GM18867 (cell line): ENCODE measurements at regions not wholly inside any gene's neighbourhood (a gene's known extent, or its start where the extent isn't known, plus 50 kb on each side); places are given as distances from the start of the nearest gene placed in this dataset.

ENCODE experiments used
- ATAC-seq: cut with Tn5 transposase; IDR thresholded peaks from one replicate; pipeline ENCODE4 v1.9.1; 2021; ENCODE audit warnings: mild to moderate bottlenecking, moderate library complexity; ENCODE audit not compliant: unreplicated experiment

GRCh38 chr11:13104619-13105236, 95.6 kb downstream of the RASSF10 start:
- ATAC-seq = no peak

DNA sequence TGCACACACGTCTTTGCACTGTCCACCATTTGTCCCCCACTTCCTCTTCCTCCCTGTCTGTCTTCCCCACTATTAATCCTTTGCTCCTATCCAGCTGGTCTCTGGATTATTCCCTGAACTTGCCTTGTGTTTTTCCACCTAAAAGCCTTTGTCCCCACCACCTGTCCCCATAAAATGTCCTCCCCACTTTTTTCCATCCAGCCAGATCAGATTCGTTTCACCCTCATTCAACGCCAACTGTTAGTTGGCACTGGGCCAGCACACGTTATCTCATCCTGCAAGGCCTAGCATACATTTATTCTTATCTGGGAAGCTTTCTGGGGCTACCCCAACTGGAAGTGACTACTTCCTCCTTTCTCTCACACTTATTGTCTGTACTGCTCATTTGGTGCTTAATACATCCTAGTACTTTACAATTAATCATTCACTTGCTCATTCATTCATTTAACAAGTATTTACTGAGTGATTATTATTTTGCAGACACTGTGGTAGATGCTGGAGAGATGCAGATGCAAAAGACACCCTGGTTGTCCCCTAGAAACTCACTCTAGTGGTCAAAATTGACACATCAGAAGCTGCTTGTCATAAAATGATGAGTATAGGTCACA, 96.2 kb downstream of the RASSF10 start:
- peak; percentile 64 for ATAC-seq

DNA sequence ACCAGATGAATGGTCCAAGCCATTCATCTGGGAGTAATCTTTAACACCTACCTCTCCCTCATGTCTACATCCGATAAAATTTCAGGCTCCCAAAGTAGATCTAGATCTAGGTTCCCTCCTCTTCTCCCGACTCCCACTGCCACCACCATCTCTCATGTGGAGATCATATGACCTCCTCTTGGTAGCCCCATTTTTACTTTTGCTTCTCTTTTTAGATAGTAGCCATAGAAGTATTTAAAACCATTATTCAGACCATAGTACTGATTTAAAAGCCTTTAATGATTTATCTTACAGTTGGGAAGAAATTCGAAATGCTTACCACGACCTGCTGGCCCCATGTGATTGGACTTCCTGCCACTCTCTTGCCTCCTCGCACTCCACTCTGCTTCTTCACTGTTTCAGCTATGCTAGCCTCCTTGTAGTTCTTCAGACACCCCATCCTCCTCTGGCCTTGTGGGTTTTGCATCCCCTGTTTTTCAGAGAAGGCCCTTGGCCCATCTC, 98.5 kb downstream of the RASSF10 start:
- no peak for ATAC-seq

- no peak for ATAC-seq
Measured at GRCh38 chr11:13108416-13108815, 99.3 kb downstream of the RASSF10 start.

DNA sequence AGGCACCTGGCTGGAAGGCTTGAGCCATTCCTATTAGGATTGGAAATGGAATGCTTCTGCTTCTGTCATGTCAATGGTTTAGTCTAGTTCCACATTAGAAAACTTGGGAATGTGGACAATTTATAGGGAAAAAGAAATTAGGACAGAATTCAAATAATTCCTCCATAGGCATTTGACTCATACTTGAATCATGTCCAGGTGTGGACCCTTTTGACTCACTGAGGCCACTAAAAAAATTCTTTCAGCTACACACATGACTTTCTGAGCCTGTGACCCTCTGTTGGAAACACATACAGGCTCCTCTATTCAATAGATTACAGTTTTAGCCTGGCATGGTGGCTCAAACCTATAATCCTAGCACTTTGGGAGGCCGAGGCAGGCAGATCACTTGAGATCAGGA, 100.5 kb downstream of the RASSF10 start:
- no peak for ATAC-seq

GRCh38 chr11:13110145-13110544, 101.0 kb downstream of the RASSF10 start:
- no peak for ATAC-seq

DNA sequence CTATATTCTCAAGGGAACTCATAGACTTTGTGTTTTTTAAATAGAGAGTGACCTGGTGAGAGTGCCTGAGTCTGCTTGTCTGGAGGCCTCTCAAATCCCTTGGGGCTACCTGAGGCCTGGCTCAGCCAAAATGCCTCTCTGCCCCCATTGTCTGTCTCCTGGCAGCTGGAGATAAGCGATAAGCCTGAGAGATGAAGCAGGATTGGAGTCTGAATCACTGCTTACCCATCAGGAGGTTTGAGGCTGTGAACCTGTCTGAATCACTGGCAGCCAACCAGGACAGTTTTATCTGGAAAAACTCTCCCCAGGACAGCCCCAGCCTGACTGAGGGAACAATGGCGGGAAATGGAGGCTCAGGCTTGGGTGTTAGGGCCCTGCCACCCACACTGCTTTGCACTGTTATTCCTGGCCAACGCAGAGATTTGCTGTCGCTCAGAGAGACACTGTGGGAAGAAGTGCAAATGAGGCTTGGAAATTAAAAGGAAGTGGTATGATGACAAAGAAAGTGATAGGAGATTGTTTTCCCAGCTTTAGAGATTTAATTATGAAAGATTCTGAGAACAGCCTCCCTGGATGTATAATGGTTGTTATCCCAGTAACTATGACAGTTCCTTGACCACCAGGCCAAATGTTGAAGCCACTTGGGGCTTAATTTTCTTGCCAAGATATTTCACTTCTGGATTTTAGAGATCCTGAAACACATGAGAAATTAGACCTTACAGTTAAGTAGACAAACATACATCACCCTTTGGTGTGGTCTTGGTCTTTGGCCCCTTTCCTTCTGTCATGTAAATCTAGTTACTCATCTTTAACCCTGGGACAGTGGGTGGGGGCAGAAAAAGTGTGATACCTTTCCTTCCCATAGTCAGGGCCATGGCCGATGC, 102.1 kb downstream of the RASSF10 start:
- peak; percentile 25 for ATAC-seq

GRCh38 chr11:13111813-13112130, 102.7 kb downstream of the RASSF10 start:
- peak; percentile 47 for ATAC-seq

- ATAC-seq = peak; percentile 31
Measured at GRCh38 chr11:13114566-13115379, 105.7 kb downstream of the RASSF10 start.

- ATAC-seq = no peak
Measured at GRCh38 chr11:13115380-13115675, 106.2 kb downstream of the RASSF10 start.

DNA sequence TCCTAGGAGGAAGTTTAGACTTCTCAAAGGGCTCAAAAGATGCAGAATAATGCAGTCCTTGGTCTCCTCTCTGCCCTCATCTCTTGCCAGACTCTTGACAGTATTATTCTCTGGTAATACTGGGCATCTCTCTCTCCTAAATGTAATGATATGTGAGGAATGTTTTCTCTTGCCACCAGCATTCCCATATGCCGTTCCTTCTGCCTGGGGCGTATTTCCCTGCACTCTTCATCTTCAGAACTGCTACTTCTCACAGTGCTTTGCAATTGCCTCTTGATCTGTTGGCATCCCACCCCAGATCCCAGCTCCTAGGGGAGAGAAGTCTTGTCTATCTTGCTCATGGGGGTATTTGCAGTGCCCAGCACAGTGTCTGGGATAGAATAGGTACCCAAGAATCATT, 107.4 kb downstream of the RASSF10 start:
- ATAC-seq = no peak

DNA sequence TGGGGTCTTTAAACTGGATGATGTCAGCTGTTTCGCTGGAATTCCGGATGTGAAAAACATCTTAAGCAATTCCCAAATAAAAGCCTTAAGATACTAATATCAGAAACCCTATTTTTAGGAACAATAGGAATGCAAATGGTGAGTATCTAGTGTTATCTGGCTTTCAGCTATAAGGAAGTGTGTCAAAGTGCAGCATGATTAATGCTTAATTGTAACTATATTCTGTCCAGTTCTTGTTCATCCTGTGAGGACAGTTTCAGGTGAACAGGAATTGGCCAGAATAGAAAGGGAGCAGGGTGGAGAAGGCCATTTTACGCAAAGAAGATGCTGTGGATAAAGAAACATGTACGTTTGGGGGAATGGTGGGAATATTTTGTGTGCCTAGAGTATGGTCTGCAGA, 108.2 kb downstream of the RASSF10 start:
- ATAC-seq = no peak

GRCh38 chr11:13118194-13118593, 109.1 kb downstream of the RASSF10 start:
- ATAC-seq = no peak

DNA sequence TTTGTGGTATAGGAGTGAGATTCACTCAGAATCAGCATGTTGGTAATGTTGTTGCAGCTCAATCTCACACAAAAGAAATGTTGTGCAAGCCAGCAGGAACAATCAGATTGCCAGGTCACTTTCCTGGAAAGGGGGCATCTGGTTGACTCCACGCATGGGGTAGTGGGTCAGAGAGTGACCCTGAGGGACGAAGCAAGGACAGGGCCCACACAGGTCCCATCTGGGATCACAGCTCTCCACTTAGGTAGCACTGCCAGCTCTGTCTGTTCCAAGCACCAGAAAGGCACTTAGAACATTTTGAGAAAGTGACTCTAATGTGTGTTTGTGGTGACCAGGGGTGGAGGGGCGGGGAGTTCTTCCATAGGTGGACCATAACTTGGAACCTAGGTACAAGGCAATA, 109.5 kb downstream of the RASSF10 start:
- ATAC-seq = no peak

DNA sequence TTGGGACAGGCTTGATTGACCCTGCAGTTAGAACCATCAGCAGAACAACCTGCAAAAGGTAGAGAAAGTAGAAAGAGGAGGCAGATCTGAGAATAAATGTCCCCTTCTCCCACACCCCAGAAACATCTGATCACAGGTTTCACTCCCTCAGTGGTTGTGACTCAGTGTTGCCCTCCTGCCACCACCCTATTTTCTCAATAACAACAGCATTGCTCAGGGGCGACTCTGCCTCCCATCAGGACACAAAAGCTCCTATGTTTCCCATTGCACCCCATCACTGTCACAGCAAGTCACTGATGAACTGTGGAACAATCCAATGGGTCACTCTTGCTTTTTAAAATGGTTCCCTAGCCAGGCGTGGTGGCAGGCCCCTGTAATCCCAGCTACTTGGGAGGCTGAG, 110.2 kb downstream of the RASSF10 start:
- ATAC-seq = no peak

- no peak for ATAC-seq
Measured at GRCh38 chr11:13119941-13120520, 110.9 kb downstream of the RASSF10 start.

GRCh38 chr11:13120691-13121090, 111.6 kb downstream of the RASSF10 start:
- ATAC-seq = no peak

DNA sequence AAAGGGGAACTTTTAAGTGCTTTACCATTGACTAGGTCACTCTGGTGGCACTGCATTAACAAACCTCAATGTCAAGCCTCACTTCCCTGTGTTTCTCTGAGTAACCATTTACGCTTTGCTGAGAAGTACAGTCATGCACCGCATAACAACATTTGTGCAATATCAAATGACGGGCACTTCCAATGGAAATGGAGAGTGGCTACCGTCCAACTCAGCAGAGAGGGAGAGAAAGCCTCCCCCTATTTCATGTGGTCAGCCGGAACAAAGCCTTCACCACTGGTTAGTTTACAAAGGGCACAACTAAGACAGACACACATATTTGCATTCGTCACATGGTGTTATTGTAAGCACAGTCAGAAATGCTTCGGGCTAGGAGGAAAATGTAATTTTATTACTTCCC, 117.3 kb downstream of the RASSF10 start:
- ATAC-seq = no peak

GRCh38 chr11:13127161-13127560, 118.0 kb downstream of the RASSF10 start:
- no peak for ATAC-seq

GRCh38 chr11:13128354-13128753, 119.2 kb downstream of the RASSF10 start:
- no peak for ATAC-seq

GRCh38 chr11:13134066-13134465, 125.0 kb downstream of the RASSF10 start:
- ATAC-seq = no peak
